Loucy (cell line): ENCODE measurements at regions not wholly inside any gene's neighbourhood (a gene's known extent, or its start where the extent isn't known, plus 50 kb on each side); places are given as distances from the start of the nearest gene placed in this dataset.

ENCODE experiments used
- H2AFZ ChIP-seq: fragments of 200-600 bp; sonication (generic); 2 replicates; pipeline ENCODE4 v1.6.0; 2016; ENCODE audit warnings: antibody characterized with exemption, mild to moderate bottlenecking, low read length, moderate library complexity
- H3F3A ChIP-seq: fragments of 200-600 bp; 2 replicates; pipeline ENCODE4 v1.6.0; 2016; ENCODE audit warnings: antibody characterized with exemption, low read depth, mild to moderate bottlenecking
- H3K27me3 ChIP-seq: fragments of 200-600 bp; sonication (generic); 2 replicates; pipeline ENCODE4 v1.6.1; 2014; ENCODE audit warnings: low read length, mild to moderate bottlenecking; ENCODE audit not compliant: insufficient read depth, poor library complexity, severe bottlenecking
- H3K36me3 ChIP-seq: fragments of 200-600 bp; sonication (generic); 2 replicates; pipeline ENCODE4 v1.6.1; 2016; ENCODE audit warnings: low read length; ENCODE audit not compliant: insufficient read depth
- H3K4me1 ChIP-seq: fragments of 200-600 bp; sonication (generic); 2 replicates; pipeline ENCODE4 v1.5.1; 2014; ENCODE audit warnings: low read length, mild to moderate bottlenecking; ENCODE audit not compliant: insufficient read depth, poor library complexity, severe bottlenecking
- H3K4me2 ChIP-seq: fragments of 200-600 bp; sonication (generic); 2 replicates; pipeline ENCODE4 v1.6.0; 2014; ENCODE audit warnings: antibody characterized with exemption, low read length, low read depth, mild to moderate bottlenecking; ENCODE audit not compliant: poor library complexity, severe bottlenecking
- H3K4me3 ChIP-seq: fragments of 200-600 bp; sonication (generic); 2 replicates; pipeline ENCODE4 v1.5.1; 2014; ENCODE audit warnings: low read length, mild to moderate bottlenecking, mixed read lengths; ENCODE audit not compliant: poor library complexity, severe bottlenecking
- H3K79me2 ChIP-seq: fragments of 200-600 bp; sonication (generic); 2 replicates; pipeline ENCODE4 v1.6.1; 2014; ENCODE audit warnings: low read length; ENCODE audit not compliant: insufficient read depth
- H3K9ac ChIP-seq: fragments of 200-600 bp; sonication (generic); 2 replicates; pipeline ENCODE4 v1.6.0; 2014; ENCODE audit warnings: mild to moderate bottlenecking, low read depth, low read length, moderate library complexity; ENCODE audit not compliant: poor library complexity, severe bottlenecking
- H3K9me2 ChIP-seq: fragments of 200-600 bp; sonication (generic); replicated peaks from 2 replicates; pipeline ENCODE4 v1.6.1; 2016; ENCODE audit warnings: low read depth, low read length, mixed read lengths
- H3K9me3 ChIP-seq: fragments of 200-600 bp; sonication (generic); 2 replicates; pipeline ENCODE4 v1.6.1; 2014; ENCODE audit warnings: mild to moderate bottlenecking, antibody characterized with exemption, low read length, low read depth; ENCODE audit not compliant: insufficient read depth
- H4K20me1 ChIP-seq: fragments of 200-600 bp; sonication (generic); 2 replicates; pipeline ENCODE4 v1.6.0; 2014; ENCODE audit warnings: antibody characterized with exemption, low read length, mild to moderate bottlenecking; ENCODE audit not compliant: insufficient read depth, poor library complexity, severe bottlenecking
- CTCF ChIP-seq: fragments of 200-600 bp; sonication (generic); conservative IDR thresholded peaks from 2 replicates; pipeline ENCODE4 v1.5.1; 2014; ENCODE audit warnings: mild to moderate bottlenecking, antibody characterized with exemption, low read length
- EZH2phosphoT487 ChIP-seq: fragments of 200-600 bp; IDR thresholded peaks from 2 replicates; pipeline ENCODE4 v1.6.1; 2018; ENCODE audit warnings: antibody characterized with exemption, mild to moderate bottlenecking, moderate library complexity, borderline replicate concordance

GRCh38 chr20:23180451-23180921 lies 94.4 kb upstream of the CD93 start:
- H3K4me1 ChIP-seq, result peaks cover 11% of the 10 kb centered on the region
- no peaks in the 10 kb centered on the region for H3F3A ChIP-seq
- peak overlapping the region; percentile 22; the same call in 1 of the 2 replicates for H2AFZ ChIP-seq
- no peaks in the 10 kb centered on the region for H4K20me1 ChIP-seq
- no peaks in the 10 kb centered on the region for H3K27me3 ChIP-seq
- no peaks in the 10 kb centered on the region for H3K36me3 ChIP-seq
- H3K79me2 ChIP-seq, result no peaks in the 10 kb centered on the region
- no peaks in the 10 kb centered on the region for H3K9me2 ChIP-seq
- no peak overlapping the region for H3K9ac ChIP-seq
- no peaks in the 10 kb centered on the region for H3K9me3 ChIP-seq
- TF ChIP-seq CTCF (no peak), EZH2phosphoT487 (no peak)
- H3K4me3 ChIP-seq, result no peak overlapping the region
- no peak overlapping the region for H3K4me2 ChIP-seq

- Histone ChIP-seq H3K4me3 (no peak overlapping the region), H3K27me3 (no peaks in the 10 kb centered on the region), H3K36me3 (no peaks in the 10 kb centered on the region), H4K20me1 (no peaks in the 10 kb centered on the region), H3K4me1 (peaks cover 11% of the 10 kb centered on the region), H3K9ac (no peak overlapping the region), H3K9me2 (no peaks in the 10 kb centered on the region), H3K79me2 (no peaks in the 10 kb centered on the region), H3K4me2 (no peak overlapping the region), H3K9me3 (no peaks in the 10 kb centered on the region), H2AFZ (peak overlapping the region; percentile 22; the same call in 1 of the 2 replicates), H3F3A (no peaks in the 10 kb centered on the region)
- TF ChIP-seq EZH2phosphoT487, result no peak
- no peak for TF ChIP-seq CTCF
These were observed 93.8 kb upstream of the CD93 start for GRCh38 chr20:23179766-23180403.

- no peaks in the 10 kb centered on the region for H3K9me2 ChIP-seq
- no peaks in the 10 kb centered on the region for H3K79me2 ChIP-seq
- no peaks in the 10 kb centered on the region for H3K9me3 ChIP-seq
- no peak overlapping the region for H3K4me2 ChIP-seq
- H3K9ac ChIP-seq, result no peak overlapping the region
- no peaks in the 10 kb centered on the region for H3F3A ChIP-seq
- no peaks in the 10 kb centered on the region for H3K36me3 ChIP-seq
- TF ChIP-seq CTCF, result peak; percentile 40
- TF ChIP-seq EZH2phosphoT487, result no peak
- H3K4me3 ChIP-seq, result no peak overlapping the region
- H2AFZ ChIP-seq, result no peak overlapping the region
- peaks cover 11% of the 10 kb centered on the region for H3K4me1 ChIP-seq
- H4K20me1 ChIP-seq, result no peaks in the 10 kb centered on the region
- no peaks in the 10 kb centered on the region for H3K27me3 ChIP-seq
These were observed 92.7 kb upstream of the CD93 start for GRCh38 chr20:23178806-23179205.
